ENCODE measurements at regions not wholly inside any gene's neighbourhood (a gene's known extent, or its start where the extent isn't known, plus 50 kb on each side); places are given as distances from the start of the nearest gene placed in this dataset.

DNA sequence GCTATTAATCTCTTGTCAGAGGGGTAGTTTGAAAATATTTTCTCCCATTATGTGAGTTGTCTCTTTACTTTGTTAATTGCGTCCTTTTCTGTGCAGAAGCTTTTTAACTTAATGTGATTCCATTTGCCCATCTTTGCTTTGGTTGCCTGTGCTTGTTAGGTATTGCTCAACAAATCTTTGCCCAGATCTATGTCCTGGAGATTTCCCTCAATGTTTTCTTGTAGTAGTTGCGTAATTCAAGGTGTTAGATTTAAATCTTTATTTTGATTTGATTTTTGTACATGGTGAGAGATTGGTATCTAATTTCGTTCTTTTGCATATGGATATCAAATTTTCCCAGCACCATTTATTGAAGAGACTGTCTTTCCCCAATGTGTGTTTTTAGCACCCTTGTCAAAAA is 567.2 kb downstream of the DNAJB9 start:
- Histone ChIP-seq H3K36me3 (ENCODE audit: control insufficient read depth in 2 of 2, insufficient read depth in 1 of 2, low read length in 2 of 2) (no peaks in the 10 kb centered on the region), H3K4me3 (ENCODE audit: low read depth, low read length) (no peak overlapping the region), H3K9me3 (ENCODE audit: control insufficient read depth, insufficient read depth, low read depth, low read length) (no peaks in the 10 kb centered on the region), H3K4me1 (ENCODE audit: control insufficient read depth, insufficient read depth, low read length) (no peaks in the 10 kb centered on the region), H3K27ac (ENCODE audit: extremely low read depth, low read depth, low read length) (no peak overlapping the region)
- TF ChIP-seq ZNF791 (tag by site-specific recombination; IDR thresholded peaks at IDR 0.05) (no peak), ZBTB17 (tag by site-specific recombination; IDR thresholded peaks at IDR 0.05) (no peak), TRIM28 (IDR thresholded peaks at IDR 0.05; ENCODE audit: borderline replicate concordance, low read length) (no peak), ZNF157 (tag by site-specific recombination; IDR thresholded peaks at IDR 0.05) (no peak), YY1 (tag by site-specific recombination; IDR thresholded peaks at IDR 0.05) (no peak), ZNF473 (tag by site-specific recombination; IDR thresholded peaks at IDR 0.05) (no peak), ZSCAN30 (tag by site-specific recombination; IDR thresholded peaks at IDR 0.05) (no peak), YY2 (tag by site-specific recombination; IDR thresholded peaks at IDR 0.05) (no peak), ZNF174 (tag by site-specific recombination; IDR thresholded peaks at IDR 0.05) (no peak), ZNF707 (tag by site-specific recombination; IDR thresholded peaks at IDR 0.05) (no peak), KLF7 (tag by site-specific recombination; IDR thresholded peaks at IDR 0.05; ENCODE audit: borderline replicate concordance) (no peak), ZNF544 (tag by site-specific recombination; IDR thresholded peaks at IDR 0.05) (no peak), ZSCAN23 (tag by site-specific recombination; IDR thresholded peaks at IDR 0.05) (no peak), ZSCAN16 (tag by site-specific recombination; IDR thresholded peaks at IDR 0.05) (no peak), ZNF10 (tag by site-specific recombination; IDR thresholded peaks at IDR 0.05) (no peak), RBAK (tag by site-specific recombination; IDR thresholded peaks at IDR 0.05) (no peak)
- TF ChIP-seq, protein P1, sequence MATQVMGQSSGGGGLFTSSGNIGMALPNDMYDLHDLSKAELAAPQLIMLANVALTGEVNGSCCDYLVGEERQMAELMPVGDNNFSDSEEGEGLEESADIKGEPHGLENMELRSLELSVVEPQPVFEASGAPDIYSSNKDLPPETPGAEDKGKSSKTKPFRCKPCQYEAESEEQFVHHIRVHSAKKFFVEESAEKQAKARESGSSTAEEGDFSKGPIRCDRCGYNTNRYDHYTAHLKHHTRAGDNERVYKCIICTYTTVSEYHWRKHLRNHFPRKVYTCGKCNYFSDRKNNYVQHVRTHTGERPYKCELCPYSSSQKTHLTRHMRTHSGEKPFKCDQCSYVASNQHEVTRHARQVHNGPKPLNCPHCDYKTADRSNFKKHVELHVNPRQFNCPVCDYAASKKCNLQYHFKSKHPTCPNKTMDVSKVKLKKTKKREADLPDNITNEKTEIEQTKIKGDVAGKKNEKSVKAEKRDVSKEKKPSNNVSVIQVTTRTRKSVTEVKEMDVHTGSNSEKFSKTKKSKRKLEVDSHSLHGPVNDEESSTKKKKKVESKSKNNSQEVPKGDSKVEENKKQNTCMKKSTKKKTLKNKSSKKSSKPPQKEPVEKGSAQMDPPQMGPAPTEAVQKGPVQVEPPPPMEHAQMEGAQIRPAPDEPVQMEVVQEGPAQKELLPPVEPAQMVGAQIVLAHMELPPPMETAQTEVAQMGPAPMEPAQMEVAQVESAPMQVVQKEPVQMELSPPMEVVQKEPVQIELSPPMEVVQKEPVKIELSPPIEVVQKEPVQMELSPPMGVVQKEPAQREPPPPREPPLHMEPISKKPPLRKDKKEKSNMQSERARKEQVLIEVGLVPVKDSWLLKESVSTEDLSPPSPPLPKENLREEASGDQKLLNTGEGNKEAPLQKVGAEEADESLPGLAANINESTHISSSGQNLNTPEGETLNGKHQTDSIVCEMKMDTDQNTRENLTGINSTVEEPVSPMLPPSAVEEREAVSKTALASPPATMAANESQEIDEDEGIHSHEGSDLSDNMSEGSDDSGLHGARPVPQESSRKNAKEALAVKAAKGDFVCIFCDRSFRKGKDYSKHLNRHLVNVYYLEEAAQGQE (tag by site-specific recombination; IDR thresholded peaks at IDR 0.05), result no peak
- ChIA-PET CTCF (no interaction called here), POLR2A (no interaction called here)

- Histone ChIP-seq H3K27ac (ENCODE audit: extremely low read depth, low read depth, low read length) (no peak overlapping the region), H3K4me3 (ENCODE audit: low read depth, low read length) (no peak overlapping the region), H3K4me1 (ENCODE audit: control insufficient read depth, insufficient read depth, low read length) (no peaks in the 10 kb centered on the region), H3K9me3 (ENCODE audit: control insufficient read depth, insufficient read depth, low read depth, low read length) (no peaks in the 10 kb centered on the region), H3K36me3 (ENCODE audit: control insufficient read depth in 2 of 2, insufficient read depth in 1 of 2, low read length in 2 of 2) (no peaks in the 10 kb centered on the region)
- POLR2A ChIA-PET, result no interaction called here
- CTCF ChIA-PET, result interaction anchor here (0.7 kb wide), 1 partner anchor 29 kb away, joined by 3 read pairs; no protein-coding TSS in a partner anchor
- TF ChIP-seq ZBTB20 (tag by site-specific recombination; IDR thresholded peaks at IDR 0.05) (no peak), ZNF391 (tag by site-specific recombination; IDR thresholded peaks at IDR 0.05; ENCODE audit: borderline replicate concordance, low read depth) (no peak), ZNF324 (tag by site-specific recombination; IDR thresholded peaks at IDR 0.05) (no peak), SP2 (tag by site-specific recombination; IDR thresholded peaks at IDR 0.05) (no peak), ZNF629 (tag by site-specific recombination; IDR thresholded peaks at IDR 0.05) (no peak), ZNF274 (IDR thresholded peaks at IDR 0.05; ENCODE audit: low read length) (no peak), ZNF274 (tag by site-specific recombination; IDR thresholded peaks at IDR 0.05; ENCODE audit: borderline replicate concordance) (no peak), ZNF16 (tag by site-specific recombination; IDR thresholded peaks at IDR 0.05; ENCODE audit: low read depth) (no peak), ZNF558 (tag by site-specific recombination; IDR thresholded peaks at IDR 0.05) (no peak), ZFP69B (tag by site-specific recombination; IDR thresholded peaks at IDR 0.05) (no peak), ZNF670 (tag by site-specific recombination; IDR thresholded peaks at IDR 0.05; ENCODE audit: low read depth) (no peak)
Measured at GRCh38 chr7:109154748-109155147, 585.1 kb downstream of the DNAJB9 start.
